H1 (cell line): ENCODE measurements at regions not wholly inside any gene's neighbourhood (a gene's known extent, or its start where the extent isn't known, plus 50 kb on each side); places are given as distances from the start of the nearest gene placed in this dataset.

ENCODE experiments used
- CTCF ChIA-PET: fragments of 300-600 bp; sonication (Branson Sonifier 250); formaldehyde crosslinking; loops from one replicate; lab custom pipeline; 2021; ENCODE audit not compliant: partially characterized antibody; lab: Charles Lee
- POLR2A ChIA-PET: fragments of 300-600 bp; sonication (Branson Sonifier 250); formaldehyde crosslinking; loops from one replicate; lab custom pipeline; 2021; ENCODE audit warnings: inconsistent platforms; ENCODE audit not compliant: partially characterized antibody; lab: Charles Lee
- DNase-seq, 2 experiments: peaks; one replicate each; pipeline versions ENCODE4 v3.0.0 to v3.0.0-alpha.2; 2010 to 2022; ENCODE audit warnings: low spot score in 2 of 2, low read depth in 1 of 2, mixed read lengths in 1 of 2
- FAIRE-seq: peaks from 2 replicates; lab custom pipeline; 2011; peaks lifted over from hg19 to GRCh38; lab: Jason Lieb, UNC
- H2AFZ ChIP-seq: 2 replicates; pipeline ENCODE4 v1.8.1; 2012; ENCODE audit warnings: low read length, inconsistent platforms
- H2AK5ac ChIP-seq: 2 replicates; pipeline ENCODE4 v1.6.1; 2013; ENCODE audit warnings: low read depth, low read length
- H2BK120ac ChIP-seq: replicated peaks from 2 replicates; pipeline ENCODE3; 2013; ENCODE audit warnings: low read depth, low read length, inconsistent platforms
- H2BK12ac ChIP-seq: 2 replicates; pipeline ENCODE4 v1.6.1; 2013; ENCODE audit warnings: low read depth, low read length
- H2BK15ac ChIP-seq: 2 replicates; pipeline ENCODE4 v1.6.1; 2013; ENCODE audit warnings: low read length
- H2BK20ac ChIP-seq: 2 replicates; pipeline ENCODE4 v1.6.1; 2013; ENCODE audit warnings: low read length
- H2BK5ac ChIP-seq: 2 replicates; pipeline ENCODE4 v1.6.1; 2013; ENCODE audit warnings: low read depth, low read length
- H3K14ac ChIP-seq: 2 replicates; pipeline ENCODE4 v1.6.1; 2013; ENCODE audit warnings: inconsistent platforms; ENCODE audit not compliant: insufficient read length
- H3K18ac ChIP-seq: 2 replicates; pipeline ENCODE4 v1.6.1; 2013; ENCODE audit warnings: low read length; ENCODE audit errors: extremely low read depth
- H3K23ac ChIP-seq: 2 replicates; pipeline ENCODE4 v1.6.1; 2013; ENCODE audit warnings: inconsistent platforms; ENCODE audit not compliant: insufficient read length
- H3K23me2 ChIP-seq: 2 replicates; pipeline ENCODE4 v1.6.1; 2013; ENCODE audit warnings: low read depth, low read length
- H3K27ac ChIP-seq: 2 replicates; pipeline ENCODE4 v1.6.1; 2011; ENCODE audit warnings: low read depth, low read length, inconsistent platforms
- H3K27me3 ChIP-seq, 4 experiments: replicated peaks in 1 of 4; 1 replicate in 1 of 4; 2 replicates in 3 of 4; pipeline versions ENCODE4 v1.6.1 to v1.8.1; 2011 to 2013; ENCODE audit warnings: low read length in 3 of 4, mild to moderate bottlenecking in 3 of 4, inconsistent platforms in 2 of 4, mixed read lengths in 2 of 4, moderate library complexity in 1 of 4; ENCODE audit not compliant: control insufficient read depth in 3 of 4, insufficient read depth in 3 of 4; ENCODE audit errors: extremely low read depth in 1 of 4
- H3K36me3 ChIP-seq, 4 experiments: 2 replicates each; pipeline versions ENCODE4 v1.6.1 to v1.8.1; 2011 to 2013; ENCODE audit warnings: mild to moderate bottlenecking in 4 of 4, low read length in 3 of 4, moderate library complexity in 2 of 4, control low read depth in 1 of 4, inconsistent platforms in 1 of 4; ENCODE audit not compliant: insufficient read depth in 4 of 4, control insufficient read depth in 2 of 4
- H3K4ac ChIP-seq: replicated peaks from 2 replicates; pipeline ENCODE3; 2013; ENCODE audit warnings: low read length, low read depth, mixed read lengths, inconsistent platforms; ENCODE audit not compliant: insufficient read length
- H3K4me1 ChIP-seq, 4 experiments: replicated peaks in 1 of 4; 1 replicate in 1 of 4; 2 replicates in 3 of 4; pipeline versions ENCODE4 v1.6.1 to v1.8.1; 2011 to 2013; ENCODE audit warnings: low read length in 3 of 4, inconsistent platforms in 2 of 4, mixed read lengths in 1 of 4; ENCODE audit not compliant: insufficient read depth in 4 of 4, control insufficient read depth in 3 of 4
- H3K4me2 ChIP-seq, 2 experiments: 2 replicates each; pipeline versions ENCODE4 v1.6.1 to v1.8.1; 2011 to 2013; ENCODE audit warnings: low read depth in 2 of 2, low read length in 2 of 2, control low read depth in 1 of 2, inconsistent platforms in 1 of 2, mild to moderate bottlenecking in 1 of 2; ENCODE audit not compliant: insufficient read depth in 1 of 2
- H3K4me3 ChIP-seq, 4 experiments: fragments of 200-600, 300-600 bp in 1 of 4; sonication (generic), shearing (Covaris generic), sonication (Bioruptor Twin) in 1 of 4; 2 replicates each; pipeline versions ENCODE4 v1.5.1 to v1.8.1; 2011 to 2016; ENCODE audit warnings: low read length in 4 of 4, low read depth in 3 of 4, control low read depth in 2 of 4, inconsistent platforms in 2 of 4, mild to moderate bottlenecking in 2 of 4, mixed read lengths in 1 of 4, moderate library complexity in 1 of 4; ENCODE audit not compliant: insufficient read depth in 2 of 4; ENCODE audit errors: extremely low read depth in 1 of 4
- H3K56ac ChIP-seq: replicated peaks from 2 replicates; pipeline ENCODE3; 2013; ENCODE audit warnings: low read depth, mild to moderate bottlenecking, mixed read lengths, low read length, inconsistent platforms; ENCODE audit not compliant: insufficient read length
- H3K79me1 ChIP-seq: 2 replicates; pipeline ENCODE4 v1.6.1; 2013; ENCODE audit warnings: low read depth, low read length, control low read depth
- H3K79me2 ChIP-seq, 2 experiments: 2 replicates each; pipeline versions ENCODE4 v1.6.1 to v1.8.1; 2012 to 2013; ENCODE audit warnings: low read length in 2 of 2, mild to moderate bottlenecking in 2 of 2, inconsistent platforms in 1 of 2; ENCODE audit not compliant: insufficient read depth in 2 of 2, control insufficient read depth in 1 of 2
- H3K9ac ChIP-seq, 4 experiments: replicated peaks in 1 of 4; 1 replicate in 1 of 4; 2 replicates in 3 of 4; pipeline versions ENCODE4 v1.6.1 to v1.8.1; 2011 to 2013; ENCODE audit warnings: low read depth in 3 of 4, low read length in 3 of 4, control low read depth in 2 of 4, mild to moderate bottlenecking in 2 of 4, moderate library complexity in 2 of 4, inconsistent platforms in 1 of 4; ENCODE audit errors: extremely low read depth in 1 of 4
- H3K9me3 ChIP-seq, 2 experiments: 2 replicates each; pipeline versions ENCODE4 v1.6.1 to v1.8.1; 2012 to 2013; ENCODE audit warnings: mild to moderate bottlenecking in 2 of 2, moderate library complexity in 2 of 2, control low read depth in 1 of 2, inconsistent platforms in 1 of 2, low read depth in 1 of 2, low read length in 1 of 2, mixed read lengths in 1 of 2; ENCODE audit not compliant: insufficient read depth in 2 of 2
- H4K20me1 ChIP-seq, 2 experiments: replicated peaks in 1 of 2; 2 replicates each; pipeline versions ENCODE3 to v1.8.1; 2011 to 2013; ENCODE audit warnings: inconsistent platforms in 2 of 2, low read length in 2 of 2, mild to moderate bottlenecking in 1 of 2; ENCODE audit not compliant: insufficient read depth in 2 of 2, control insufficient read depth in 1 of 2
- H4K5ac ChIP-seq: 2 replicates; pipeline ENCODE4 v1.6.1; 2013; ENCODE audit warnings: low read length, low read depth, mixed read lengths, inconsistent platforms; ENCODE audit not compliant: insufficient read length
- H4K8ac ChIP-seq: 2 replicates; pipeline ENCODE4 v1.8.0; 2013; ENCODE audit warnings: mild to moderate bottlenecking, moderate library complexity, low read length, inconsistent platforms; ENCODE audit not compliant: insufficient read depth; ENCODE audit errors: extremely low read depth
- H4K91ac ChIP-seq: replicated peaks from 2 replicates; pipeline ENCODE3; 2013; ENCODE audit warnings: low read length, mixed read lengths, inconsistent platforms; ENCODE audit not compliant: insufficient read length
- CHD2 ChIP-seq: IDR thresholded peaks from 2 replicates; pipeline ENCODE4 v1.6.1; 2012; ENCODE audit warnings: low read length, improper control_type of control experiment
- FOSL1 ChIP-seq: IDR thresholded peaks from 2 replicates; pipeline ENCODE4 v1.6.1; 2011; ENCODE audit warnings: mild to moderate bottlenecking, low read depth, low read length, moderate library complexity; ENCODE audit not compliant: insufficient read depth
- RAD21 ChIP-seq, 2 experiments: IDR thresholded peaks in 1 of 2; conservative IDR thresholded peaks in 1 of 2; 2 replicates each; pipeline ENCODE4 v1.6.1; 2011; ENCODE audit warnings: low read depth in 2 of 2, low read length in 2 of 2, improper control_type of control experiment in 1 of 2, inconsistent platforms in 1 of 2, mild to moderate bottlenecking in 1 of 2, moderate library complexity in 1 of 2
- RBBP5 ChIP-seq: IDR thresholded peaks from 2 replicates; pipeline ENCODE4 v1.7.1; 2012; ENCODE audit warnings: low read depth, mild to moderate bottlenecking, inconsistent platforms, low read length, moderate library complexity, borderline replicate concordance
- SP1 ChIP-seq: IDR thresholded peaks from 2 replicates; pipeline ENCODE4 v1.6.1; 2011; ENCODE audit warnings: low read depth, low read length
- WGBS, 2 experiments: shearing (Covaris generic) in 1 of 2; methylation state at CpG; one replicate each; pipeline versions ENCODE4 v1.1.6 to v1.1.7; 2013 to 2015; ENCODE audit warnings: low lambda C conversion rate in 2 of 2, mixed read lengths in 2 of 2, inconsistent platforms in 1 of 2, low coverage in 1 of 2, missing lambda C conversion rate in 1 of 2; ENCODE audit not compliant: insufficient replicate concordance in 2 of 2, insufficient coverage in 1 of 2, insufficient read length in 1 of 2; ENCODE audit errors: extremely low coverage in 1 of 2, missing lambda C conversion rate in 1 of 2; 5-methylcytosine and 5-hydroxymethylcytosine counted together
- TF ChIP-seq, protein P1 (sequence below), 3 experiments: IDR thresholded peaks; 1 replicate in 2 of 3; 2 replicates in 1 of 3; pipeline versions ENCODE4 v1.5.1 to v1.6.1; 2011; ENCODE audit warnings: low read length in 3 of 3, mild to moderate bottlenecking in 3 of 3, inconsistent platforms in 2 of 3, low read depth in 1 of 3, moderate library complexity in 1 of 3; ENCODE audit not compliant: insufficient read depth in 1 of 3; ENCODE audit errors: control extremely low read depth in 1 of 3
- TF ChIP-seq, protein P2 (sequence below): IDR thresholded peaks from 2 replicates; pipeline ENCODE4 v1.6.1; 2012; ENCODE audit warnings: low read length, inconsistent platforms

- Histone ChIP-seq H2BK15ac (no peak overlapping the region), H3K4me1 (peaks cover 0 to 6% (median 2%) of the 10 kb centered on the region in 4 experiments; a peak in 3 of 7 replicates), H4K20me1 (no peaks in the 10 kb centered on the region), H3K36me3 (no peaks in the 10 kb centered on the region), H3K18ac (no peak overlapping the region), H3K4ac (no peak overlapping the region), H2BK120ac (no peak overlapping the region), H3K79me2 (no peaks in the 10 kb centered on the region), H2BK20ac (no peak overlapping the region), H3K79me1 (no peaks in the 10 kb centered on the region), H2AFZ (no peak overlapping the region), H3K4me2 (no peak overlapping the region), H3K9ac (no peak overlapping the region), H3K4me3 (no peak overlapping the region), H2BK12ac (no peak overlapping the region), H3K14ac (no peak overlapping the region), H2AK5ac (no peak overlapping the region), H2BK5ac (no peak overlapping the region), H3K56ac (no peak overlapping the region), H3K23ac (no peak overlapping the region), H3K27me3 (no peaks in the 10 kb centered on the region), H3K23me2 (no peaks in the 10 kb centered on the region), H3K27ac (no peak overlapping the region), H3K9me3 (no peaks in the 10 kb centered on the region; a peak in 1 of 4 replicates), H4K91ac (no peak overlapping the region), H4K8ac (no peak overlapping the region), H4K5ac (no peak overlapping the region)
- DNase-seq (no peak), FAIRE-seq (peak; percentile 84)
- 86% methylated on average over 7 of the region's 7 CpGs; no CpG with 5 or more reads in 1 of the 2 experiments for WGBS, 2 experiments
- POLR2A ChIA-PET, result no interaction called here
- TF ChIP-seq FOSL1, result no peak
- no peak for TF ChIP-seq CHD2
- peak; percentile 81 to 84 for TF ChIP-seq RAD21 (IDR thresholded peaks at IDR 0.05 in 1 of 2, conservative IDR thresholded peaks at IDR 0.05 in 1 of 2; ENCODE audit: low read depth in 2 of 2, low read length in 2 of 2)
- TF ChIP-seq, protein P1, sequence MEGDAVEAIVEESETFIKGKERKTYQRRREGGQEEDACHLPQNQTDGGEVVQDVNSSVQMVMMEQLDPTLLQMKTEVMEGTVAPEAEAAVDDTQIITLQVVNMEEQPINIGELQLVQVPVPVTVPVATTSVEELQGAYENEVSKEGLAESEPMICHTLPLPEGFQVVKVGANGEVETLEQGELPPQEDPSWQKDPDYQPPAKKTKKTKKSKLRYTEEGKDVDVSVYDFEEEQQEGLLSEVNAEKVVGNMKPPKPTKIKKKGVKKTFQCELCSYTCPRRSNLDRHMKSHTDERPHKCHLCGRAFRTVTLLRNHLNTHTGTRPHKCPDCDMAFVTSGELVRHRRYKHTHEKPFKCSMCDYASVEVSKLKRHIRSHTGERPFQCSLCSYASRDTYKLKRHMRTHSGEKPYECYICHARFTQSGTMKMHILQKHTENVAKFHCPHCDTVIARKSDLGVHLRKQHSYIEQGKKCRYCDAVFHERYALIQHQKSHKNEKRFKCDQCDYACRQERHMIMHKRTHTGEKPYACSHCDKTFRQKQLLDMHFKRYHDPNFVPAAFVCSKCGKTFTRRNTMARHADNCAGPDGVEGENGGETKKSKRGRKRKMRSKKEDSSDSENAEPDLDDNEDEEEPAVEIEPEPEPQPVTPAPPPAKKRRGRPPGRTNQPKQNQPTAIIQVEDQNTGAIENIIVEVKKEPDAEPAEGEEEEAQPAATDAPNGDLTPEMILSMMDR (IDR thresholded peaks at IDR 0.05; ENCODE audit: control extremely low read depth in 1 of 3, insufficient read depth in 1 of 3, low read depth in 1 of 3, low read length in 3 of 3), result peak in 2 of 3 experiments; percentile 59 to 74; a peak in 3 of 4 replicates
- TF ChIP-seq, protein P2, sequence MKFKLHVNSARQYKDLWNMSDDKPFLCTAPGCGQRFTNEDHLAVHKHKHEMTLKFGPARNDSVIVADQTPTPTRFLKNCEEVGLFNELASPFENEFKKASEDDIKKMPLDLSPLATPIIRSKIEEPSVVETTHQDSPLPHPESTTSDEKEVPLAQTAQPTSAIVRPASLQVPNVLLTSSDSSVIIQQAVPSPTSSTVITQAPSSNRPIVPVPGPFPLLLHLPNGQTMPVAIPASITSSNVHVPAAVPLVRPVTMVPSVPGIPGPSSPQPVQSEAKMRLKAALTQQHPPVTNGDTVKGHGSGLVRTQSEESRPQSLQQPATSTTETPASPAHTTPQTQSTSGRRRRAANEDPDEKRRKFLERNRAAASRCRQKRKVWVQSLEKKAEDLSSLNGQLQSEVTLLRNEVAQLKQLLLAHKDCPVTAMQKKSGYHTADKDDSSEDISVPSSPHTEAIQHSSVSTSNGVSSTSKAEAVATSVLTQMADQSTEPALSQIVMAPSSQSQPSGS, result no peak
- TF ChIP-seq SP1, result no peak
- no peak for TF ChIP-seq RBBP5
- CTCF ChIA-PET, result interaction anchor here (0.6 to 2.6 kb wide), 32 partner anchors 7 to 1647 kb away, joined by 3 to 17 read pairs (median 6); no protein-coding TSS in a partner anchor
Observed at GRCh38 chr7:3154881-3155494, 111.3 kb upstream of the CARD11 start.
